Neuronal stem cell (in vitro differentiated cells): ENCODE measurements at regions not wholly inside any gene's neighbourhood (a gene's known extent, or its start where the extent isn't known, plus 50 kb on each side); places are given as distances from the start of the nearest gene placed in this dataset.
"Not testable (repeated sequence)": the region's sequence is repeated elsewhere in the genome, so short reads cannot be mapped to it uniquely, and the experiment has no call there.

Source experiments
- DNase-seq: peaks from one replicate; pipeline ENCODE4 v3.0.0-alpha.2; 2013; ENCODE audit warnings: low spot score
- H2AFZ ChIP-seq: one replicate; pipeline ENCODE4 v1.6.1; 2013; ENCODE audit warnings: mild to moderate bottlenecking, low read length, inconsistent platforms
- H2AK5ac ChIP-seq: 2 replicates; pipeline ENCODE4 v1.6.1; 2013; ENCODE audit warnings: low read depth, mild to moderate bottlenecking, inconsistent platforms, low read length, moderate library complexity, mixed read lengths
- H2BK120ac ChIP-seq: 2 replicates; pipeline ENCODE4 v1.6.1; 2013; ENCODE audit warnings: low read depth, mild to moderate bottlenecking, inconsistent platforms, low read length, moderate library complexity, mixed read lengths
- H2BK12ac ChIP-seq: one replicate; pipeline ENCODE4 v1.6.1; 2013; ENCODE audit warnings: low read length, inconsistent platforms
- H2BK15ac ChIP-seq: 2 replicates; pipeline ENCODE4 v1.6.1; 2013; ENCODE audit warnings: mild to moderate bottlenecking, low read length, inconsistent platforms, mixed read lengths
- H2BK5ac ChIP-seq: one replicate; pipeline ENCODE4 v1.6.1; 2013; ENCODE audit warnings: inconsistent platforms, mild to moderate bottlenecking, low read length, moderate library complexity
- H3K14ac ChIP-seq: one replicate; pipeline ENCODE4 v1.6.1; 2013; ENCODE audit warnings: low read length, inconsistent platforms
- H3K18ac ChIP-seq: 2 replicates; pipeline ENCODE4 v1.6.1; 2013; ENCODE audit warnings: low read length, inconsistent platforms
- H3K23ac ChIP-seq: 2 replicates; pipeline ENCODE4 v1.6.1; 2013; ENCODE audit warnings: low read depth, mild to moderate bottlenecking, mixed read lengths, low read length, inconsistent platforms; ENCODE audit not compliant: poor library complexity
- H3K27ac ChIP-seq: replicated peaks from 3 replicates; pipeline ENCODE4 v1.5.1; 2013; ENCODE audit warnings: low read length, inconsistent platforms
- H3K27me3 ChIP-seq, 3 experiments: 2 replicates each; pipeline ENCODE4 v1.6.1; 2013; ENCODE audit warnings: low read length in 3 of 3, mild to moderate bottlenecking in 2 of 3, inconsistent platforms in 1 of 3, low read depth in 1 of 3, mixed read lengths in 1 of 3, moderate library complexity in 1 of 3; ENCODE audit not compliant: control insufficient read depth in 3 of 3, insufficient read depth in 3 of 3
- H3K36me3 ChIP-seq, 2 donors: replicated peaks in 1 of 2; 2 replicates each; pipeline ENCODE4 v1.6.1; 2013; ENCODE audit warnings: low read length in 2 of 2; ENCODE audit not compliant: control insufficient read depth in 2 of 2, insufficient read depth in 2 of 2
- H3K4ac ChIP-seq: 2 replicates; pipeline ENCODE4 v1.6.1; 2013; ENCODE audit warnings: inconsistent platforms, mild to moderate bottlenecking, low read length, moderate library complexity
- H3K4me1 ChIP-seq, 2 donors: 1 replicate in 1 of 2; 2 replicates in 1 of 2; pipeline ENCODE4 v1.6.1; 2013; ENCODE audit warnings: low read length in 2 of 2, low read depth in 1 of 2; ENCODE audit not compliant: control insufficient read depth in 2 of 2, insufficient read depth in 1 of 2
- H3K4me2 ChIP-seq: one replicate; pipeline ENCODE4 v1.6.1; 2013; ENCODE audit warnings: mild to moderate bottlenecking, low read length, inconsistent platforms; ENCODE audit not compliant: insufficient read depth, poor library complexity, severe bottlenecking
- H3K4me3 ChIP-seq, 2 donors: 2 replicates each; pipeline ENCODE4 v1.5.1; 2013; ENCODE audit warnings: low read length in 2 of 2, mild to moderate bottlenecking in 2 of 2, inconsistent platforms in 1 of 2, moderate library complexity in 1 of 2
- H3K79me1 ChIP-seq: one replicate; pipeline ENCODE4 v1.6.1; 2013; ENCODE audit warnings: low read depth, mild to moderate bottlenecking, inconsistent platforms, low read length, moderate library complexity
- H3K9ac ChIP-seq: one replicate; pipeline ENCODE4 v1.6.1; 2013; ENCODE audit warnings: mild to moderate bottlenecking, low read depth, low read length, inconsistent platforms; ENCODE audit not compliant: poor library complexity
- H3K9me3 ChIP-seq, 2 donors: replicated peaks in 1 of 2; 2 replicates each; pipeline versions ENCODE3 to v1.6.1; 2013; ENCODE audit warnings: low read length in 2 of 2, mild to moderate bottlenecking in 2 of 2, inconsistent platforms in 1 of 2, low read depth in 1 of 2, mixed read lengths in 1 of 2, moderate library complexity in 1 of 2; ENCODE audit not compliant: control insufficient read depth in 2 of 2, insufficient read depth in 1 of 2
- H4K8ac ChIP-seq: one replicate; pipeline ENCODE4 v1.6.1; 2013; ENCODE audit warnings: low read depth, mild to moderate bottlenecking, inconsistent platforms, low read length, moderate library complexity
- H4K91ac ChIP-seq: one replicate; pipeline ENCODE4 v1.6.1; 2013; ENCODE audit warnings: low read length, low read depth, mild to moderate bottlenecking, inconsistent platforms; ENCODE audit not compliant: poor library complexity
- WGBS, 2 donors: extraction: QIAGEN DNeasy Blood & Tissue Kit; methylation state at CpG; one replicate each; pipeline ENCODE4 v1.1.7; 2013; ENCODE audit warnings: missing lambda C conversion rate in 2 of 2, mixed read lengths in 1 of 2; ENCODE audit not compliant: insufficient read length in 2 of 2, insufficient replicate concordance in 1 of 2; ENCODE audit errors: extremely low coverage in 2 of 2; 5-methylcytosine and 5-hydroxymethylcytosine counted together

GRCh38 chr7:51606601-51607154, 290.1 kb upstream of the COBL start:
- H3K4me3 ChIP-seq: no peak overlapping the region
- H3K23ac ChIP-seq: no peak overlapping the region
- WGBS, 2 donors: no CpG with 5 or more reads among the region's 17 CpGs
- H3K9ac ChIP-seq: no peak overlapping the region
- no peaks in the 10 kb centered on the region for H3K36me3 ChIP-seq
- no peaks in the 10 kb centered on the region for H3K9me3 ChIP-seq
- H3K27me3 ChIP-seq: no peaks in the 10 kb centered on the region
- H3K79me1 ChIP-seq: no peaks in the 10 kb centered on the region
- no peak overlapping the region for H3K18ac ChIP-seq
- no peak overlapping the region for H4K8ac ChIP-seq
- peaks cover 1 to 14% of the 10 kb centered on the region in 2 donors for H3K4me1 ChIP-seq
- H2AFZ ChIP-seq: no peak overlapping the region
- no peak for DNase-seq
- H3K14ac ChIP-seq: no peak overlapping the region
- H2AK5ac ChIP-seq: no peak overlapping the region
- H3K27ac ChIP-seq: no peak overlapping the region
- H3K4ac ChIP-seq: no peak overlapping the region
- H4K91ac ChIP-seq: no peak overlapping the region
- H2BK12ac ChIP-seq: no peak overlapping the region
- no peak overlapping the region for H2BK15ac ChIP-seq
- no peak overlapping the region for H2BK120ac ChIP-seq
- no peak overlapping the region for H3K4me2 ChIP-seq
- H2BK5ac ChIP-seq: no peak overlapping the region

GRCh38 chr7:51602376-51602775, 285.8 kb upstream of the COBL start:
- no peak overlapping the region for H3K4me3 ChIP-seq
- no peak overlapping the region for H3K27ac ChIP-seq
- peaks cover 0 to 7% of the 10 kb centered on the region in 2 donors for H3K4me1 ChIP-seq
- peaks cover 2 to 6% of the 10 kb centered on the region in 2 donors for H3K9me3 ChIP-seq
- H2AK5ac ChIP-seq: no peak overlapping the region
- H3K4me2 ChIP-seq: no peak overlapping the region
- peak overlapping the region; percentile 69 for H2AFZ ChIP-seq
- no peak overlapping the region for H3K9ac ChIP-seq
- WGBS, 2 donors: no CpG with 5 or more reads among the region's 2 CpGs
- H3K23ac ChIP-seq: no peak overlapping the region
- no peak overlapping the region for H2BK15ac ChIP-seq
- no peak overlapping the region for H2BK120ac ChIP-seq
- no peak overlapping the region for H3K14ac ChIP-seq
- H3K4ac ChIP-seq: no peak overlapping the region
- H3K27me3 ChIP-seq: no peaks in the 10 kb centered on the region
- H2BK12ac ChIP-seq: no peak overlapping the region
- DNase-seq: no peak
- no peak overlapping the region for H4K8ac ChIP-seq
- H4K91ac ChIP-seq: no peak overlapping the region
- H3K79me1 ChIP-seq: no peaks in the 10 kb centered on the region
- no peaks in the 10 kb centered on the region for H3K36me3 ChIP-seq
- no peak overlapping the region for H2BK5ac ChIP-seq
- H3K18ac ChIP-seq: no peak overlapping the region

- no peak overlapping the region for H3K23ac ChIP-seq
Observed at GRCh38 chr7:51601461-51601860, 284.9 kb upstream of the COBL start.

GRCh38 chr7:51599935-51600334, 283.3 kb upstream of the COBL start:
- not testable (repeated sequence) for DNase-seq
- no CpG with 5 or more reads among the region's 9 CpGs for WGBS, 2 donors

More at GRCh38 chr7:51601461-51601860, 284.9 kb upstream of the COBL start:
- Histone ChIP-seq H3K4me1 (peaks cover 0 to 7% of the 10 kb centered on the region in 2 donors), H3K9me3 (peaks cover 2 to 6% of the 10 kb centered on the region in 2 donors), H3K27me3 (no peaks in the 10 kb centered on the region), H3K4me3 (no peak overlapping the region), H3K18ac (no peak overlapping the region), H2BK12ac (no peak overlapping the region), H3K36me3 (no peaks in the 10 kb centered on the region), H3K14ac (no peak overlapping the region), H2AK5ac (no peak overlapping the region), H3K4me2 (no peak overlapping the region), H3K4ac (no peak overlapping the region), H2BK120ac (no peak overlapping the region), H2AFZ (no peak overlapping the region), H4K91ac (no peak overlapping the region), H2BK15ac (no peak overlapping the region), H2BK5ac (no peak overlapping the region), H4K8ac (no peak overlapping the region), H3K9ac (no peak overlapping the region), H3K79me1 (no peaks in the 10 kb centered on the region), H3K27ac (no peak overlapping the region)
- WGBS, 2 donors: no CpG with 5 or more reads among the region's 3 CpGs
- DNase-seq: no peak

More at GRCh38 chr7:51599935-51600334, 283.3 kb upstream of the COBL start:
- not testable (repeated sequence) for H2BK15ac ChIP-seq, H3K4ac ChIP-seq, H3K9ac ChIP-seq, H3K4me1 ChIP-seq, H3K23ac ChIP-seq, H3K36me3 ChIP-seq, H2BK120ac ChIP-seq, H2AFZ ChIP-seq, H3K14ac ChIP-seq, H4K91ac ChIP-seq, H3K27me3 ChIP-seq, H3K79me1 ChIP-seq, H3K18ac ChIP-seq, H3K4me3 ChIP-seq, H3K4me2 ChIP-seq, H3K27ac ChIP-seq, H4K8ac ChIP-seq, H2BK12ac ChIP-seq, H2AK5ac ChIP-seq, H2BK5ac ChIP-seq, H3K9me3 ChIP-seq
